Nephron (organoid): ENCODE measurements at regions not wholly inside any gene's neighbourhood (a gene's known extent, or its start where the extent isn't known, plus 50 kb on each side); places are given as distances from the start of the nearest gene placed in this dataset.
A peak's percentile ranks its signal among the peaks of the same experiment; 100 is the strongest.

ENCODE experiments used
- H3K27ac Mint-ChIP-seq, 3 experiments: 2 replicates each; pipeline ENCODE4 v1.8.0; 2020; ENCODE audit warnings: mixed read lengths in 3 of 3, mild to moderate bottlenecking in 2 of 3, moderate library complexity in 1 of 3
- H3K27me3 Mint-ChIP-seq: 2 replicates; pipeline ENCODE4 v1.8.0; 2021; ENCODE audit warnings: low read depth, mild to moderate bottlenecking, moderate library complexity, mixed read lengths
- H3K36me3 Mint-ChIP-seq: 2 replicates; pipeline ENCODE4 v1.8.0; 2020; ENCODE audit warnings: low read depth, mixed read lengths
- H3K4me1 Mint-ChIP-seq: 2 replicates; pipeline ENCODE4 v1.8.0; 2020; ENCODE audit warnings: mixed read lengths
- H3K4me3 Mint-ChIP-seq, 3 experiments: 2 replicates each; pipeline ENCODE4 v1.8.0; 2020; ENCODE audit warnings: mild to moderate bottlenecking in 3 of 3, mixed read lengths in 3 of 3, moderate library complexity in 2 of 3
- H3K9me3 Mint-ChIP-seq: 2 replicates; pipeline ENCODE4 v1.8.0; 2020; ENCODE audit warnings: mixed read lengths
- TF ChIP-seq, protein P1 (sequence below), 3 experiments: fragments of 200-600 bp; sonication (generic); IDR thresholded peaks; one replicate each; pipeline ENCODE4 v1.5.0; 2021; ENCODE audit warnings: antibody characterized with exemption in 3 of 3; ENCODE audit not compliant: unreplicated experiment in 3 of 3

DNA sequence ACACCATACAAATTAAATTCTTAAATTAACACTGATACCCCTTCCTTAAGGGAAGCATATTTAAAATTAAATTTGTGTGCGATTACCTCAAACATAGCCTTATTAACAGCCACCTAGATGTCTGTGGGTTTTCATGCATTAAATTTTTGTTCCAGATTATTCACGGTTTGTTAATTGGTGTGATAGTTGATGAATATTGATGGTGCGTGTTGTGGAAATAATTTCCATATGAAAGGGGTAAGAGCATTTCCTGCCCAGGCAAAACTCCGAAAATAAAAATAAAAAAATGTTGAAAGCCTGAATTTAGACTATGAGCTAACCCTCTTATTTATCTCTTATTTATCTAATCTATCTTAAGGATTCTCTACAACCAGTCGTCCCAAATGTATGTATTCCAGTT is 679.3 kb upstream of the CELF2 start:
- Mint-ChIP-seq H3K9me3 (no peaks in the 10 kb centered on the region), H3K36me3 (no peaks in the 10 kb centered on the region), H3K27me3 (peaks cover 4% of the 10 kb centered on the region), H3K27ac (no peak overlapping the region), H3K4me1 (no peaks in the 10 kb centered on the region), H3K4me3 (no peak overlapping the region)
- TF ChIP-seq, protein P1, sequence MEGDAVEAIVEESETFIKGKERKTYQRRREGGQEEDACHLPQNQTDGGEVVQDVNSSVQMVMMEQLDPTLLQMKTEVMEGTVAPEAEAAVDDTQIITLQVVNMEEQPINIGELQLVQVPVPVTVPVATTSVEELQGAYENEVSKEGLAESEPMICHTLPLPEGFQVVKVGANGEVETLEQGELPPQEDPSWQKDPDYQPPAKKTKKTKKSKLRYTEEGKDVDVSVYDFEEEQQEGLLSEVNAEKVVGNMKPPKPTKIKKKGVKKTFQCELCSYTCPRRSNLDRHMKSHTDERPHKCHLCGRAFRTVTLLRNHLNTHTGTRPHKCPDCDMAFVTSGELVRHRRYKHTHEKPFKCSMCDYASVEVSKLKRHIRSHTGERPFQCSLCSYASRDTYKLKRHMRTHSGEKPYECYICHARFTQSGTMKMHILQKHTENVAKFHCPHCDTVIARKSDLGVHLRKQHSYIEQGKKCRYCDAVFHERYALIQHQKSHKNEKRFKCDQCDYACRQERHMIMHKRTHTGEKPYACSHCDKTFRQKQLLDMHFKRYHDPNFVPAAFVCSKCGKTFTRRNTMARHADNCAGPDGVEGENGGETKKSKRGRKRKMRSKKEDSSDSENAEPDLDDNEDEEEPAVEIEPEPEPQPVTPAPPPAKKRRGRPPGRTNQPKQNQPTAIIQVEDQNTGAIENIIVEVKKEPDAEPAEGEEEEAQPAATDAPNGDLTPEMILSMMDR (IDR thresholded peaks at IDR 0.05; ENCODE audit: unreplicated experiment in 3 of 3), result no peak

GRCh38 chr10:10346390-10347150 is 671.1 kb upstream of the CELF2 start:
- Mint-ChIP-seq H3K4me3 (no peak overlapping the region), H3K4me1 (peaks cover 11% of the 10 kb centered on the region), H3K27me3 (no peaks in the 10 kb centered on the region), H3K9me3 (no peaks in the 10 kb centered on the region), H3K36me3 (no peaks in the 10 kb centered on the region), H3K27ac (peak overlapping the region; percentile 3 to 54 (median 28))
- TF ChIP-seq, protein P1 (IDR thresholded peaks at IDR 0.05; ENCODE audit: unreplicated experiment in 3 of 3), result no peak

- H3K9me3 Mint-ChIP-seq, result no peaks in the 10 kb centered on the region
- H3K27ac Mint-ChIP-seq, result no peak overlapping the region
- no peak overlapping the region for H3K4me3 Mint-ChIP-seq
- H3K36me3 Mint-ChIP-seq, result no peaks in the 10 kb centered on the region
- peaks cover 6% of the 10 kb centered on the region for H3K27me3 Mint-ChIP-seq
- TF ChIP-seq, protein P1 (IDR thresholded peaks at IDR 0.05; ENCODE audit: unreplicated experiment in 3 of 3), result no peak
- peaks cover 11% of the 10 kb centered on the region for H3K4me1 Mint-ChIP-seq
Measured at GRCh38 chr10:10350050-10350449, 667.6 kb upstream of the CELF2 start.

GRCh38 chr10:10351451-10351850 is 666.2 kb upstream of the CELF2 start:
- Mint-ChIP-seq H3K4me1 (peaks cover 7% of the 10 kb centered on the region), H3K27me3 (peaks cover 6% of the 10 kb centered on the region), H3K4me3 (no peak overlapping the region), H3K9me3 (no peaks in the 10 kb centered on the region), H3K27ac (no peak overlapping the region), H3K36me3 (no peaks in the 10 kb centered on the region)
- TF ChIP-seq, protein P1 (IDR thresholded peaks at IDR 0.05; ENCODE audit: unreplicated experiment in 3 of 3), result no peak

- H3K4me1 Mint-ChIP-seq, result no peaks in the 10 kb centered on the region
- peaks cover under 1% of the 10 kb centered on the region for H3K9me3 Mint-ChIP-seq
- no peak overlapping the region for H3K27ac Mint-ChIP-seq
- no peaks in the 10 kb centered on the region for H3K36me3 Mint-ChIP-seq
- TF ChIP-seq, protein P1 (IDR thresholded peaks at IDR 0.05; ENCODE audit: unreplicated experiment in 3 of 3), result no peak
- no peak overlapping the region for H3K4me3 Mint-ChIP-seq
- peaks cover 6% of the 10 kb centered on the region for H3K27me3 Mint-ChIP-seq
Measured at GRCh38 chr10:10353326-10353868, 664.3 kb upstream of the CELF2 start.

DNA sequence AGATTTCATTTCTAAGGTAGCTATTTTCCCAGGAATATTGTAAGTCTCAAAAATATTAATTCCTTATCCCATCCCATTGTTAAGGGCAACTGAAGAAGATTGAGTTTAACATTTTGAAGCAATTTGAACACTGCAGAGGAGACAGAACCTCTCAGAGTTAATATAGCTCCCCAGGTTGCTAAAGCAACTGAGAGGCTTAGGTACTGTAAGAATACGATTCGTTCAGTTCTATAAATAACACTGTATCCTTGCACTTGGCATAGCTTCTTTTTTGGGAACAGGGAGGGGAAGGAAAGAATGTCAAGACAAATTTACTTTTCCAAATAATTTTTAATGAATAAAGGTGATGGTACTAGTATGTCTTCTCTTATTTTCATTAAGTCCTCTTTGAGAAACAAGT is 658.4 kb upstream of the CELF2 start:
- Mint-ChIP-seq H3K27me3 (no peaks in the 10 kb centered on the region), H3K4me1 (peaks cover 10% of the 10 kb centered on the region), H3K4me3 (no peak overlapping the region), H3K9me3 (peaks cover 5% of the 10 kb centered on the region), H3K36me3 (no peaks in the 10 kb centered on the region), H3K27ac (no peak overlapping the region)
- TF ChIP-seq, protein P1 (IDR thresholded peaks at IDR 0.05; ENCODE audit: unreplicated experiment in 3 of 3), result no peak
